H9 (cell line): ENCODE measurements at regions not wholly inside any gene's neighbourhood (a gene's known extent, or its start where the extent isn't known, plus 50 kb on each side); places are given as distances from the start of the nearest gene placed in this dataset.

Source experiments
- DNase-seq: peaks from one replicate; pipeline ENCODE4 v3.0.0-alpha.2; 2017
- H2AFZ ChIP-seq: one replicate; pipeline ENCODE4 v1.6.1; 2013; ENCODE audit warnings: mild to moderate bottlenecking, low read length, control low read depth, moderate library complexity
- H2AK5ac ChIP-seq: 2 replicates; pipeline ENCODE4 v1.6.1; 2013; ENCODE audit warnings: low read length, control low read depth, mixed read lengths; ENCODE audit not compliant: insufficient read length
- H2BK120ac ChIP-seq: one replicate; pipeline ENCODE4 v1.6.1; 2013; ENCODE audit warnings: low read depth, mild to moderate bottlenecking, low read length, control low read depth, inconsistent platforms; ENCODE audit not compliant: poor library complexity, severe bottlenecking
- H2BK12ac ChIP-seq: 2 replicates; pipeline ENCODE4 v1.6.1; 2013; ENCODE audit warnings: low read length, control low read depth, mixed read lengths, low read depth; ENCODE audit not compliant: insufficient read length
- H2BK15ac ChIP-seq: 2 replicates; pipeline ENCODE4 v1.6.1; 2013; ENCODE audit warnings: low read depth, low read length, control low read depth
- H2BK20ac ChIP-seq: one replicate; pipeline ENCODE4 v1.6.1; 2013; ENCODE audit warnings: low read depth, mild to moderate bottlenecking, low read length, control low read depth, inconsistent platforms; ENCODE audit not compliant: poor library complexity, severe bottlenecking
- H2BK5ac ChIP-seq: 2 replicates; pipeline ENCODE4 v1.6.1; 2013; ENCODE audit warnings: low read length, control low read depth, mixed read lengths; ENCODE audit not compliant: insufficient read length
- H3K14ac ChIP-seq: 2 replicates; pipeline ENCODE4 v1.6.1; 2013; ENCODE audit warnings: low read length, control low read depth; ENCODE audit not compliant: insufficient read depth
- H3K18ac ChIP-seq: 2 replicates; pipeline ENCODE4 v1.6.1; 2013; ENCODE audit warnings: low read depth, mild to moderate bottlenecking, mixed read lengths, low read length, control low read depth; ENCODE audit not compliant: insufficient read length
- H3K23ac ChIP-seq: 2 replicates; pipeline ENCODE4 v1.6.1; 2013; ENCODE audit warnings: low read length, control low read depth, mixed read lengths, low read depth; ENCODE audit not compliant: insufficient read length
- H3K23me2 ChIP-seq: 2 replicates; pipeline ENCODE4 v1.6.1; 2013; ENCODE audit warnings: low read depth, mild to moderate bottlenecking, mixed read lengths, low read length, control low read depth; ENCODE audit not compliant: insufficient read length, poor library complexity, severe bottlenecking
- H3K27ac ChIP-seq: 2 replicates; pipeline ENCODE4 v1.5.1; 2013; ENCODE audit warnings: low read length, control low read depth, mixed read lengths, low read depth; ENCODE audit not compliant: insufficient read length
- H3K27me3 ChIP-seq: 2 replicates; pipeline ENCODE4 v1.6.1; 2013; ENCODE audit warnings: low read length, control low read depth, inconsistent platforms; ENCODE audit not compliant: insufficient read depth
- H3K4ac ChIP-seq: 2 replicates; pipeline ENCODE4 v1.6.1; 2013; ENCODE audit warnings: low read depth, mild to moderate bottlenecking, control low read depth, inconsistent platforms, low read length, moderate library complexity
- H3K4me1 ChIP-seq: 2 replicates; pipeline ENCODE4 v1.6.1; 2013; ENCODE audit warnings: low read length, control low read depth, inconsistent platforms; ENCODE audit not compliant: insufficient read depth
- H3K4me2 ChIP-seq: 2 replicates; pipeline ENCODE4 v1.6.1; 2013; ENCODE audit warnings: low read length, control low read depth, mixed read lengths; ENCODE audit not compliant: insufficient read length, insufficient read depth
- H3K56ac ChIP-seq: 2 replicates; pipeline ENCODE4 v1.6.1; 2013; ENCODE audit warnings: low read depth, mild to moderate bottlenecking, mixed read lengths, low read length, control low read depth; ENCODE audit not compliant: insufficient read length
- H3K79me1 ChIP-seq: 2 replicates; pipeline ENCODE4 v1.6.1; 2013; ENCODE audit warnings: low read depth, mild to moderate bottlenecking, moderate library complexity, low read length, control low read depth, inconsistent platforms; ENCODE audit not compliant: insufficient read depth, poor library complexity, severe bottlenecking
- H3K79me2 ChIP-seq: 2 replicates; pipeline ENCODE4 v1.6.1; 2013; ENCODE audit warnings: low read length, control low read depth, inconsistent platforms; ENCODE audit not compliant: insufficient read depth
- H3K9ac ChIP-seq: 2 replicates; pipeline ENCODE4 v1.6.1; 2013; ENCODE audit warnings: low read length, control low read depth, mixed read lengths; ENCODE audit not compliant: insufficient read length; ENCODE audit errors: extremely low read depth
- H3K9me3 ChIP-seq: one replicate; pipeline ENCODE4 v1.6.1; 2013; ENCODE audit warnings: low read depth, low read length, inconsistent platforms; ENCODE audit not compliant: control insufficient read depth
- H3T11ph ChIP-seq: one replicate; pipeline ENCODE4 v1.6.1; 2013; ENCODE audit warnings: mild to moderate bottlenecking, low read length, control low read depth, inconsistent platforms
- H4K20me1 ChIP-seq: one replicate; pipeline ENCODE4 v1.6.1; 2013; ENCODE audit not compliant: control insufficient read depth, insufficient read length, insufficient read depth
- H4K5ac ChIP-seq: 2 replicates; pipeline ENCODE4 v1.6.1; 2013; ENCODE audit warnings: low read depth, mild to moderate bottlenecking, mixed read lengths, low read length, control low read depth; ENCODE audit not compliant: insufficient read length
- H4K8ac ChIP-seq: replicated peaks from 2 replicates; pipeline ENCODE4 v1.6.1; 2013; ENCODE audit warnings: low read length, control low read depth, mixed read lengths, low read depth; ENCODE audit not compliant: insufficient read length
- H4K91ac ChIP-seq: 2 replicates; pipeline ENCODE4 v1.6.1; 2013; ENCODE audit warnings: low read depth, mild to moderate bottlenecking, moderate library complexity, mixed read lengths, low read length, control low read depth; ENCODE audit not compliant: insufficient read length
- H3K27ac Mint-ChIP-seq, 3 experiments: 2 replicates in 2 of 3; 3 replicates in 1 of 3; pipeline ENCODE4 v1.8.0; 2020 to 2021; ENCODE audit warnings: mixed read lengths in 3 of 3, mild to moderate bottlenecking in 1 of 3, moderate library complexity in 1 of 3
- H3K27me3 Mint-ChIP-seq: 2 replicates; pipeline ENCODE4 v1.8.0; 2021; ENCODE audit warnings: low read depth, mild to moderate bottlenecking, moderate library complexity, mixed read lengths
- H3K36me3 Mint-ChIP-seq, 3 experiments: 2 replicates in 2 of 3; 3 replicates in 1 of 3; pipeline ENCODE4 v1.8.0; 2020 to 2021; ENCODE audit warnings: low read depth in 3 of 3, mixed read lengths in 3 of 3; ENCODE audit not compliant: insufficient read depth in 1 of 3
- H3K4me1 Mint-ChIP-seq, 2 experiments: 2 replicates each; pipeline ENCODE4 v1.8.0; 2020; ENCODE audit warnings: mixed read lengths in 2 of 2
- H3K4me3 Mint-ChIP-seq, 2 experiments: 2 replicates in 1 of 2; 3 replicates in 1 of 2; pipeline ENCODE4 v1.8.0; 2020 to 2021; ENCODE audit warnings: mild to moderate bottlenecking in 2 of 2, mixed read lengths in 2 of 2, moderate library complexity in 1 of 2
- H3K9me3 Mint-ChIP-seq, 2 experiments: 2 replicates in 1 of 2; 3 replicates in 1 of 2; pipeline ENCODE4 v1.8.0; 2020; ENCODE audit warnings: mild to moderate bottlenecking in 2 of 2, mixed read lengths in 2 of 2, moderate library complexity in 1 of 2
- CTCF ChIP-seq: fragments of 200-600 bp; sonication (generic); conservative IDR thresholded peaks from 3 replicates; pipeline ENCODE4 v1.8.0; 2021; ENCODE audit warnings: antibody characterized with exemption, mild to moderate bottlenecking
- WGBS: extraction: QIAGEN DNeasy Blood & Tissue Kit; methylation state at CpG from one replicate; pipeline ENCODE4 v1.1.7; 2013; ENCODE audit warnings: missing lambda C conversion rate, low lambda C conversion rate, mixed read lengths; ENCODE audit not compliant: insufficient read length; ENCODE audit errors: extremely low coverage; 5-methylcytosine and 5-hydroxymethylcytosine counted together

GRCh38 chr2:181371782-181372645 is 85.2 kb upstream of the ITGA4 start:
- Histone ChIP-seq H3K79me2 (no peaks in the 10 kb centered on the region), H3K27ac (no peak overlapping the region), H2AK5ac (no peak overlapping the region), H3K56ac (no peak overlapping the region), H3K27me3 (no peaks in the 10 kb centered on the region), H3K23ac (no peak overlapping the region), H4K20me1 (no peaks in the 10 kb centered on the region), H2BK20ac (no peak overlapping the region), H4K91ac (no peak overlapping the region), H4K5ac (no peak overlapping the region), H2BK120ac (no peak overlapping the region), H3K18ac (no peak overlapping the region), H2BK5ac (no peak overlapping the region), H2AFZ (no peak overlapping the region), H3K14ac (no peak overlapping the region), H3K79me1 (no peaks in the 10 kb centered on the region), H3K4me1 (no peaks in the 10 kb centered on the region), H3K9me3 (no peaks in the 10 kb centered on the region), H2BK15ac (no peak overlapping the region), H3K4ac (no peak overlapping the region), H3K23me2 (no peaks in the 10 kb centered on the region), H3K9ac (no peak overlapping the region), H4K8ac (no peak overlapping the region), H2BK12ac (no peak overlapping the region), H3T11ph (no peak overlapping the region), H3K4me2 (no peak overlapping the region)
- no peak for TF ChIP-seq CTCF
- no CpG with 5 or more reads among the region's 2 CpGs for WGBS
- no peak overlapping the region for H3K27ac Mint-ChIP-seq
- H3K36me3 Mint-ChIP-seq, result no peaks in the 10 kb centered on the region
- H3K4me1 Mint-ChIP-seq, result no peaks in the 10 kb centered on the region; a peak in 1 of 4 replicates
- H3K9me3 Mint-ChIP-seq, result no peaks in the 10 kb centered on the region
- no peak overlapping the region for H3K4me3 Mint-ChIP-seq
- DNase-seq, result no peak
- H3K27me3 Mint-ChIP-seq, result no peaks in the 10 kb centered on the region
